ENCODE measurements at regions not wholly inside any gene's neighbourhood (a gene's known extent, or its start where the extent isn't known, plus 50 kb on each side); places are given as distances from the start of the nearest gene placed in this dataset.

DNA sequence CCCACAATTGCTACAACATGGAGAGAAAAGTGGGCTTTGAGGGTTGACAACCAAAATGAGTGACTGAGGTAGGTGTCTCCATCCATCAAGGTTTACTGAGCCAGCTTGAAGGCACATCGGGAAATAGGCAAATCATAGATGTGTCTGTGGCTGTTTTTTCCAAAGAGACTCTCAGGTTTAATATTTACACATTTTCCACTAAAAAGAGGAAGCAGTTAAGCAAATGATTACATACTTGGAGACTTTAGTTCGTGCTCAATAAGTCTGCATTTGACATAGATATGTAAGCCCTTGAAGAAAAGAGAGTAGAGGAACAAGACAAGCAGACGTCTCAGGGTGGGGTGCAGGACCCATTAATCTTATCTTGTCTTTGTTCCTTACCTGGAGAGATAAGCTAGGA lies 148.9 kb upstream of the COX10 start:
- Histone ChIP-seq H3K4me3 (no peak overlapping the region), H3K4me1 (peaks cover 0 to 39% (median 25%) of the 10 kb centered on the region in 6 donors), H3K27ac (no peak overlapping the region), H3K9me3 (no peaks in the 10 kb centered on the region), H3K27me3 (replicated peaks in 1 of 7) (no peaks in the 10 kb centered on the region), H3K36me3 (no peaks in the 10 kb centered on the region)
- WGBS, 5 donors: 18 to 35% (median 30%) methylated on average over 3 of the region's 3 CpGs
- intact Hi-C loops (cut with DNase I; ENCODE audit: low total_unique reads): no loop called here
- DNase-seq: no peak
- TF ChIP-seq POLR2AphosphoS5 (IDR thresholded peaks at IDR 0.05) (no peak), POLR2A (IDR thresholded peaks at IDR 0.05) (no peak)

- 73 to 93% (median 86%) methylated on average over 17 to 19 of the region's 19 CpGs for WGBS, 5 donors
- Histone ChIP-seq H3K27ac (no peak overlapping the region), H3K4me1 (peaks cover 0 to 36% (median 22%) of the 10 kb centered on the region in 6 donors), H3K36me3 (no peaks in the 10 kb centered on the region), H3K4me3 (no peak overlapping the region), H3K9me3 (no peaks in the 10 kb centered on the region), H3K27me3 (replicated peaks in 1 of 7) (no peaks in the 10 kb centered on the region)
- DNase-seq: no peak
- no peak for TF ChIP-seq POLR2AphosphoS5 (IDR thresholded peaks at IDR 0.05)
- TF ChIP-seq, protein P1, sequence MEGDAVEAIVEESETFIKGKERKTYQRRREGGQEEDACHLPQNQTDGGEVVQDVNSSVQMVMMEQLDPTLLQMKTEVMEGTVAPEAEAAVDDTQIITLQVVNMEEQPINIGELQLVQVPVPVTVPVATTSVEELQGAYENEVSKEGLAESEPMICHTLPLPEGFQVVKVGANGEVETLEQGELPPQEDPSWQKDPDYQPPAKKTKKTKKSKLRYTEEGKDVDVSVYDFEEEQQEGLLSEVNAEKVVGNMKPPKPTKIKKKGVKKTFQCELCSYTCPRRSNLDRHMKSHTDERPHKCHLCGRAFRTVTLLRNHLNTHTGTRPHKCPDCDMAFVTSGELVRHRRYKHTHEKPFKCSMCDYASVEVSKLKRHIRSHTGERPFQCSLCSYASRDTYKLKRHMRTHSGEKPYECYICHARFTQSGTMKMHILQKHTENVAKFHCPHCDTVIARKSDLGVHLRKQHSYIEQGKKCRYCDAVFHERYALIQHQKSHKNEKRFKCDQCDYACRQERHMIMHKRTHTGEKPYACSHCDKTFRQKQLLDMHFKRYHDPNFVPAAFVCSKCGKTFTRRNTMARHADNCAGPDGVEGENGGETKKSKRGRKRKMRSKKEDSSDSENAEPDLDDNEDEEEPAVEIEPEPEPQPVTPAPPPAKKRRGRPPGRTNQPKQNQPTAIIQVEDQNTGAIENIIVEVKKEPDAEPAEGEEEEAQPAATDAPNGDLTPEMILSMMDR (IDR thresholded peaks at IDR 0.05 in 8 of 11, conservative IDR thresholded peaks at IDR 0.05 in 3 of 11): no peak
- no peak for TF ChIP-seq POLR2A (IDR thresholded peaks at IDR 0.05)
- intact Hi-C loops (cut with DNase I; ENCODE audit: low total_unique reads): no loop called here
These were observed 147.2 kb upstream of the COX10 start for GRCh38 chr17:13921841-13922776.

- Histone ChIP-seq H3K4me3 (no peak overlapping the region), H3K27ac (no peak overlapping the region), H3K36me3 (no peaks in the 10 kb centered on the region), H3K4me1 (peaks cover 0 to 28% (median 16%) of the 10 kb centered on the region in 6 donors), H3K9me3 (no peaks in the 10 kb centered on the region), H3K27me3 (replicated peaks in 1 of 7) (no peaks in the 10 kb centered on the region)
- 90 to 97% (median 97%) methylated on average over 5 of the region's 5 CpGs for WGBS, 5 donors
- intact Hi-C loops (cut with DNase I; ENCODE audit: low total_unique reads): no loop called here
- no peak for TF ChIP-seq POLR2AphosphoS5 (IDR thresholded peaks at IDR 0.05)
- no peak for TF ChIP-seq POLR2A (IDR thresholded peaks at IDR 0.05)
- TF ChIP-seq, protein P1 (IDR thresholded peaks at IDR 0.05 in 8 of 11, conservative IDR thresholded peaks at IDR 0.05 in 3 of 11): no peak
- no peak for DNase-seq
These were observed 146.4 kb upstream of the COX10 start for GRCh38 chr17:13922885-13923284.

DNA sequence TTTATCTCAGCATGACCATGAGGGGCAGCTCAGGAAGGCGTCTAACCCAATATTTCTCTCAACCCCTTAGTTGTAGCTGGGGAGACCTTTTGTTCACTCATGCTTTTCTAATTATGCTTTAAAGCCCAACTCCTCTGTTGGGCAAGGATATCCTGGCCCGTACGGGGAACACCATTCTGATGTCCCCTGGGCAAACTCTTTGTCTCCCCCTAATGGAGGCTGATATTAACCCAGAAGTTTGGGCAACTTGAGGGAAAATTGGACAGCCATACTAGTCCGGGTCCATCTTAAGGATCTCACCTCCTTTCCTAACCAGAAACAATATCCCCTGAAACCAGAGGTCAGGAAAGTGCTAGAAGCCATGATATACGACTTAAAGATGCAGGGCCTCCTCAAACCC lies 143.7 kb upstream of the COX10 start:
- H3K36me3 ChIP-seq: no peaks in the 10 kb centered on the region
- no peak overlapping the region for H3K27ac ChIP-seq
- WGBS, 5 donors: 80 to 95% (median 89%) methylated on average over 5 of the region's 5 CpGs
- TF ChIP-seq, protein P1 (IDR thresholded peaks at IDR 0.05 in 8 of 11, conservative IDR thresholded peaks at IDR 0.05 in 3 of 11): no peak
- TF ChIP-seq POLR2AphosphoS5 (IDR thresholded peaks at IDR 0.05): no peak
- no peak for TF ChIP-seq POLR2A (IDR thresholded peaks at IDR 0.05)
- intact Hi-C loops (cut with DNase I; ENCODE audit: low total_unique reads): no loop called here
- DNase-seq: no peak
- H3K9me3 ChIP-seq: no peaks in the 10 kb centered on the region
- H3K4me1 ChIP-seq: peaks cover 0 to 6% (median 3%) of the 10 kb centered on the region in 6 donors
- no peaks in the 10 kb centered on the region for H3K27me3 ChIP-seq (replicated peaks in 1 of 7)
- H3K4me3 ChIP-seq: no peak overlapping the region
